ENCODE measurements at regions not wholly inside any gene's neighbourhood (a gene's known extent, or its start where the extent isn't known, plus 50 kb on each side); places are given as distances from the start of the nearest gene placed in this dataset.

DNA sequence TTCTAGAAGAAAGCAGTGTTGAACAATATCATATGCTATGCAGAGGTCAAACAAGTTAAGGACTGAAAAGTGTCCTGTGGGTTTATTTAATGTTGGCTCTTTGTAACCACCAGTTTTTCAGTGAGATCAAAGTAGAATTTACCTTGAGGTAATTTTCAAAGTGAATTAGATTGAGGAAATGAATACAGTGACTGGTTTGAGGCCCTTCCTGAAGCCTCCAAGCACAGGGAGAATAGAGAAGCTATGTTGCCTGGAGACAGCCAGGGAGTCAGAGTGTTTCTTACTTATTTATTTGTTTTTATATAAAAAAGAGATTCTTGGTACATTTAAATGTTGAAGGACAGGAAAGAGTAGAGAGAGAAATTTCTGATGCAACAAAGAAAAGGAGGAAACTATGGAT, 954.3 kb upstream of the SPRY2 start:
- no peak overlapping the region for H3K27ac Mint-ChIP-seq
- ChIA-PET POLR2A (no interaction called here), CTCF (no interaction called here)
- TF ChIP-seq, protein P1, sequence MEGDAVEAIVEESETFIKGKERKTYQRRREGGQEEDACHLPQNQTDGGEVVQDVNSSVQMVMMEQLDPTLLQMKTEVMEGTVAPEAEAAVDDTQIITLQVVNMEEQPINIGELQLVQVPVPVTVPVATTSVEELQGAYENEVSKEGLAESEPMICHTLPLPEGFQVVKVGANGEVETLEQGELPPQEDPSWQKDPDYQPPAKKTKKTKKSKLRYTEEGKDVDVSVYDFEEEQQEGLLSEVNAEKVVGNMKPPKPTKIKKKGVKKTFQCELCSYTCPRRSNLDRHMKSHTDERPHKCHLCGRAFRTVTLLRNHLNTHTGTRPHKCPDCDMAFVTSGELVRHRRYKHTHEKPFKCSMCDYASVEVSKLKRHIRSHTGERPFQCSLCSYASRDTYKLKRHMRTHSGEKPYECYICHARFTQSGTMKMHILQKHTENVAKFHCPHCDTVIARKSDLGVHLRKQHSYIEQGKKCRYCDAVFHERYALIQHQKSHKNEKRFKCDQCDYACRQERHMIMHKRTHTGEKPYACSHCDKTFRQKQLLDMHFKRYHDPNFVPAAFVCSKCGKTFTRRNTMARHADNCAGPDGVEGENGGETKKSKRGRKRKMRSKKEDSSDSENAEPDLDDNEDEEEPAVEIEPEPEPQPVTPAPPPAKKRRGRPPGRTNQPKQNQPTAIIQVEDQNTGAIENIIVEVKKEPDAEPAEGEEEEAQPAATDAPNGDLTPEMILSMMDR (IDR thresholded peaks at IDR 0.05), result no peak
- DNase-seq (no peak), ATAC-seq (ENCODE audit: low read depth) (no peak)
- intact Hi-C loops (cut with micrococcal nuclease), result no loop called here
- H3K27me3 Mint-ChIP-seq, result no peaks in the 10 kb centered on the region
- peaks cover 5% of the 10 kb centered on the region for H3K9me3 Mint-ChIP-seq
- H3K36me3 Mint-ChIP-seq (ENCODE audit: low read depth), result no peaks in the 10 kb centered on the region
- H3K4me1 Mint-ChIP-seq, result no peaks in the 10 kb centered on the region
- no peak overlapping the region for H3K4me3 Mint-ChIP-seq

DNA sequence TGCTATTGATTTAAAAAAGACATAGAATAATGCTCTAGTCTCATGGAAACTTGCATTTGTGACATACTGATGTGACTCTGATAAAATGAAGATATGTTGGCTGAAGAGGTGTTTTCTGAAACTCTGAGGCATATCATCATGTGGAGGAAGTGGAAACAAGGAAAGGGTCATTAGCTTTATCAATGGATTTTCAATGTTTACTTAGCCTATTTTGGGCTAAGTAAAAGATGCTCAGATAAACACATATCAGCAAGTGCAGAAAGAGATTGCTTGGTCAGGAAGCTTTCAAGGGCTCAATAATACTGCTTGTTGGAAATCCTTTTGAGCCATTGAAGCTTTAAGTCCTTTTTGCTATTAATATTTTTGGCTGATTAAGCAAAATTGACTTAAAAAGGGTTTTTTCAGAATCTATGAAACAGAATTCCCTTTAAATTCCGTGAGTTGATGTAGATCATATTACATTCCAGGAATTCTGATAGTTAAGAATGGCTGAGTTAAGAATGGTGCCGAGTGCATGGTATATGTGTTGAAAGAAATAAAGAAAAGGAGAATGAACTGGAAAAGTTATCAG, 952.8 kb upstream of the SPRY2 start:
- ChIA-PET POLR2A (no interaction called here), CTCF (no interaction called here)
- Mint-ChIP-seq H3K27me3 (no peaks in the 10 kb centered on the region), H3K9me3 (peaks cover 8% of the 10 kb centered on the region), H3K4me1 (no peaks in the 10 kb centered on the region), H3K4me3 (no peak overlapping the region), H3K36me3 (ENCODE audit: low read depth) (no peaks in the 10 kb centered on the region), H3K27ac (no peak overlapping the region)
- TF ChIP-seq, protein P1 (IDR thresholded peaks at IDR 0.05), result no peak
- ATAC-seq (ENCODE audit: low read depth) (no peak), DNase-seq (no peak)
- intact Hi-C loops (cut with micrococcal nuclease), result no loop called here

DNA sequence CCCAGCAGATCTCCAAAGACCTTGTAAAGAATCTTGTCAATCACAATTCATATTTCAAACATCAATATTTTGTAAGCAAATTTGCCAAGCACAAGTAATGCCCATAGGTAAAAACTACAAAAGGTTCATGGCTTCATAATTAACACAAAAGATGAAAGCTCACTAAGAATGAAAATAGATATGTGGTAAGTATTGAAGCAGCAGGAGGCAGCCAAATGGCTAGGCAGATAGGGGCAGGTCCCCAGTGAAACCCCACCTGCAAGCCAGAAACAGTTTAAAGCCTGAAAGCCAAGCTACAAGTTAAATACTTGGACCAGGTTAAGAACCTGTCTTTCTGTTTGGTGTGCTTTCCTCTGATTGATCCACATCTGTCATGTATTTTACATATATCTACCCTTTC, 942.6 kb upstream of the SPRY2 start:
- TF ChIP-seq, protein P1 (IDR thresholded peaks at IDR 0.05), result no peak
- ChIA-PET POLR2A (no interaction called here), CTCF (no interaction called here)
- Mint-ChIP-seq H3K9me3 (peaks cover 17% of the 10 kb centered on the region), H3K27ac (no peak overlapping the region), H3K36me3 (ENCODE audit: low read depth) (no peaks in the 10 kb centered on the region), H3K4me3 (no peak overlapping the region), H3K4me1 (no peaks in the 10 kb centered on the region), H3K27me3 (no peaks in the 10 kb centered on the region)
- ATAC-seq (ENCODE audit: low read depth), result no peak
- intact Hi-C loops (cut with micrococcal nuclease), result no loop called here
- DNase-seq, result no peak

DNA sequence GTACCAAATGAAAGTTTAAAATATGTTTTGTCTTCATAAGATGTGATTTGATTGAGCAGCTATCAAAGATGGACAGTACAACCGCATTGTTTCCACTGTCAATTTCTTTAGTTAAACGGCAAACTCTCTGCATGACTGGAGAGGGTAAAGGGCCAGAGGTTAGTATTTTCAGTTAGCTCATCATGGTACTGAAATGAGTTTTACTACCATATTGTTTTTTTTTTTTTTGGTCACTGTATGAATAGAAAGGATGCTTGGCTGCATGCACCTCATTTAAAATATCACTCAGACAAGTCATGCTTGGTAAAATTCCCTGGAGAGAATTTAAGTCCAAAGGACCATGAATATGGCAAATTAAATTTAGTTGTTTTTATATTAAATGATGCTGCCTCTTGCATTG, 942.1 kb upstream of the SPRY2 start:
- ATAC-seq (ENCODE audit: low read depth), result no peak
- peaks cover 17% of the 10 kb centered on the region for H3K9me3 Mint-ChIP-seq
- intact Hi-C loops (cut with micrococcal nuclease), result no loop called here
- no peaks in the 10 kb centered on the region for H3K4me1 Mint-ChIP-seq
- H3K27ac Mint-ChIP-seq, result no peak overlapping the region
- TF ChIP-seq, protein P1 (IDR thresholded peaks at IDR 0.05), result no peak
- no peak overlapping the region for H3K4me3 Mint-ChIP-seq
- no peaks in the 10 kb centered on the region for H3K36me3 Mint-ChIP-seq (ENCODE audit: low read depth)
- no peak for DNase-seq
- H3K27me3 Mint-ChIP-seq, result no peaks in the 10 kb centered on the region
- ChIA-PET POLR2A (no interaction called here), CTCF (no interaction called here)

DNA sequence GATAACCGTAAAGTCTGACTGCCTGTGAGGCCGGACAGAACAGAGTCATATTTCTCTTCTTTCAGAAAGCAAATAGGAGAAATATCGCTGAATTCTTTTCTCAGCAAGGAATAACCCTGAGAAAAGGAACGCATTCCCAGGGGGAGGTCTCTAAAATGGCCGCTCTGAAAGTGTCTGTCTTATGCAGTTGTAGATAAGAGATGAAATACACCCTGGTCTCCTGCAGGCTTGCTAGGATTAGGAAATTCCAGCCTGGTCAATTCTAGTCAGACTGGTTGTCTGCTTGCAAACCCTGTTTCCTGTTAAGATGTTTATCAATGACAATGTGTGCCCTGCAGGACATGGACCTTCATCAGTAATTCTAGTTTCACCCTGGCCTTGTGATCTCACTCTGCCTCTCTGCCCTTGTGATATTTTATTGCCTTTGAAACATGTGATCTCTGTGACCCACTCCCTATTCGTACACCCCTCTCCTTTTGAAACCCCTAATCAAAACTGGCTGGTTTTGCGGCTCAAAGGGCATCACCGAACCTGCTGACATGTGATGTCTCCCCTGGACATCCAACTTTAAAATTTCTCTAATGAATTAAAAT, 934.8 kb upstream of the SPRY2 start:
- Mint-ChIP-seq H3K4me1 (no peaks in the 10 kb centered on the region), H3K4me3 (no peak overlapping the region), H3K9me3 (peaks cover 11% of the 10 kb centered on the region), H3K27me3 (no peaks in the 10 kb centered on the region), H3K36me3 (ENCODE audit: low read depth) (no peaks in the 10 kb centered on the region), H3K27ac (no peak overlapping the region)
- no peak for DNase-seq
- ChIA-PET CTCF (no interaction called here), POLR2A (no interaction called here)
- intact Hi-C loops (cut with micrococcal nuclease), result no loop called here
- ATAC-seq (ENCODE audit: low read depth), result no peak
- TF ChIP-seq, protein P1 (IDR thresholded peaks at IDR 0.05), result no peak
